Endothelial cell of umbilical vein (primary cell): ENCODE measurements at regions not wholly inside any gene's neighbourhood (a gene's known extent, or its start where the extent isn't known, plus 50 kb on each side); places are given as distances from the start of the nearest gene placed in this dataset.

Experiments
- BruUV-seq: library from RNA; stranded (reverse); fragments of 400-500 nt; replicated peaks from 2 replicates; lab custom pipeline; 2021; lab: Mats Ljungman, UMichigan
- CTCF ChIA-PET: fragments of 300-600, 350-600 bp; sonication (Branson Sonifier 250); formaldehyde crosslinking; loops from one replicate; lab custom pipeline; 2021; ENCODE audit warnings: antibody characterized with exemption, inconsistent platforms; lab: Charles Lee
- POLR2A ChIA-PET: fragments of 300-600, 350-600 bp; sonication (Branson Sonifier 250); formaldehyde crosslinking; loops from one replicate; lab custom pipeline; 2021; ENCODE audit warnings: antibody characterized with exemption, inconsistent platforms; lab: Charles Lee
- DNase-seq: peaks from one replicate; pipeline ENCODE4 v3.0.0-alpha.2; 2011; ENCODE audit warnings: low read depth, low spot score
- FAIRE-seq: peaks from 2 replicates; lab custom pipeline; 2011; peaks lifted over from hg19 to GRCh38; lab: Jason Lieb, UNC
- H2AFZ ChIP-seq: 2 replicates; pipeline ENCODE4 v1.6.0; 2012; ENCODE audit warnings: low read depth, low read length, control low read depth, inconsistent platforms
- H3K27ac ChIP-seq: 2 replicates; pipeline ENCODE4 v1.5.1; 2011; ENCODE audit warnings: low read depth, mild to moderate bottlenecking, control low read depth, low read length, moderate library complexity; ENCODE audit not compliant: insufficient read depth
- H3K27me3 ChIP-seq, 2 experiments: 2 replicates each; pipeline versions ENCODE4 v1.6.0 to v1.6.1; 2011; ENCODE audit warnings: low read length in 2 of 2, mixed read lengths in 1 of 2; ENCODE audit not compliant: control insufficient read depth in 2 of 2, insufficient read depth in 2 of 2
- H3K36me3 ChIP-seq, 2 experiments: 2 replicates in 1 of 2; 3 replicates in 1 of 2; pipeline ENCODE4 v1.5.1; 2011; ENCODE audit warnings: low read length in 2 of 2, mild to moderate bottlenecking in 1 of 2, moderate library complexity in 1 of 2; ENCODE audit not compliant: control insufficient read depth in 2 of 2, insufficient read depth in 2 of 2; ENCODE audit errors: extremely low read depth in 1 of 2
- H3K4me1 ChIP-seq: 3 replicates; pipeline ENCODE4 v1.5.1; 2011; ENCODE audit warnings: mild to moderate bottlenecking, low read length; ENCODE audit not compliant: control insufficient read depth, insufficient read depth; ENCODE audit errors: extremely low read depth
- H3K4me2 ChIP-seq: 2 replicates; pipeline ENCODE4 v1.6.1; 2011; ENCODE audit warnings: low read length, control low read depth, mixed read lengths; ENCODE audit not compliant: insufficient read depth
- H3K4me3 ChIP-seq, 3 experiments: fragments of 200-600 bp in 1 of 3; sonication (generic), shearing (Covaris generic) in 1 of 3; replicated peaks in 1 of 3; 2 replicates each; pipeline ENCODE4 v1.5.1; 2011 to 2016; ENCODE audit warnings: control low read depth in 3 of 3, low read length in 3 of 3, mild to moderate bottlenecking in 2 of 3, inconsistent platforms in 1 of 3, low read depth in 1 of 3, moderate library complexity in 1 of 3; ENCODE audit not compliant: insufficient read depth in 1 of 3
- H3K79me2 ChIP-seq: 2 replicates; pipeline ENCODE4 v1.6.0; 2012; ENCODE audit warnings: low read length, inconsistent platforms; ENCODE audit not compliant: control insufficient read depth, insufficient read depth
- H3K9ac ChIP-seq: replicated peaks from 2 replicates; pipeline ENCODE3; 2011; ENCODE audit warnings: low read length, control low read depth; ENCODE audit not compliant: insufficient read depth; ENCODE audit errors: extremely low read depth
- H3K9me1 ChIP-seq: replicated peaks from 3 replicates; pipeline ENCODE4 v1.6.0; 2011; ENCODE audit warnings: mild to moderate bottlenecking, low read length; ENCODE audit not compliant: control insufficient read depth, insufficient read depth; ENCODE audit errors: extremely low read depth
- H3K9me3 ChIP-seq: replicated peaks from 2 replicates; pipeline ENCODE4 v1.5.1; 2012; ENCODE audit warnings: low read length, inconsistent platforms; ENCODE audit not compliant: control insufficient read depth, insufficient read depth
- H4K20me1 ChIP-seq: replicated peaks from 2 replicates; pipeline ENCODE3; 2011; ENCODE audit warnings: mild to moderate bottlenecking, low read length; ENCODE audit not compliant: control insufficient read depth, insufficient read depth; ENCODE audit errors: extremely low read depth
- EZH2 ChIP-seq: IDR thresholded peaks from 2 replicates; pipeline ENCODE4 v1.6.1; 2012; ENCODE audit warnings: borderline replicate concordance, low read depth, mild to moderate bottlenecking, moderate library complexity, low read length, inconsistent platforms; ENCODE audit not compliant: severe bottlenecking
- GATA2 ChIP-seq: IDR thresholded peaks from 2 replicates; pipeline ENCODE4 v1.7.0; 2011; ENCODE audit warnings: low read depth, mild to moderate bottlenecking, moderate library complexity, mixed read lengths, low read length; ENCODE audit not compliant: insufficient read length, insufficient read depth
- JUN ChIP-seq: IDR thresholded peaks from 2 replicates; pipeline ENCODE4 v1.6.1; 2011; ENCODE audit warnings: borderline replicate concordance, low read depth; ENCODE audit not compliant: insufficient read length, insufficient read depth
- MAX ChIP-seq: IDR thresholded peaks from 2 replicates; pipeline ENCODE4 v1.6.1; 2011; ENCODE audit not compliant: insufficient read depth, insufficient read length
- MYC ChIP-seq: IDR thresholded peaks from one replicate; pipeline ENCODE4 v1.6.1; 2011; ENCODE audit warnings: mild to moderate bottlenecking, low read depth, low read length
- POLR2A ChIP-seq: IDR thresholded peaks from 2 replicates; pipeline ENCODE4 v1.6.1; 2012; ENCODE audit warnings: low read depth, mild to moderate bottlenecking, control low read depth, low read length
- POLR2AphosphoS5 ChIP-seq: IDR thresholded peaks from 2 replicates; pipeline ENCODE4 v1.6.1; 2012; ENCODE audit warnings: low read depth, mild to moderate bottlenecking, control low read depth, low read length, moderate library complexity; ENCODE audit not compliant: insufficient read depth
- dilution Hi-C: fragments of 300-500 bp; cut with MboI; formaldehyde crosslinking; loops from one replicate; pipeline ENCODE4 v1.15.0; 2019; ENCODE audit warnings: low sequenced_read_pairs; ENCODE audit not compliant: extremely low pct_ligation_motif_present
- intact Hi-C: fragments of 100-400 bp; cut with micrococcal nuclease; formaldehyde crosslinking; loops from one replicate; pipeline ENCODE4 v1.10.0; 2022
- TF ChIP-seq, protein P1 (sequence below), 2 donors: IDR thresholded peaks; 1 replicate in 1 of 2; 2 replicates in 1 of 2; pipeline ENCODE4 v1.5.1; 2011; ENCODE audit warnings: low read length in 2 of 2, mild to moderate bottlenecking in 2 of 2, moderate library complexity in 2 of 2, control low read depth in 1 of 2, inconsistent platforms in 1 of 2, low read depth in 1 of 2; ENCODE audit not compliant: insufficient read depth in 1 of 2; ENCODE audit errors: extremely low read depth in 1 of 2

DNA sequence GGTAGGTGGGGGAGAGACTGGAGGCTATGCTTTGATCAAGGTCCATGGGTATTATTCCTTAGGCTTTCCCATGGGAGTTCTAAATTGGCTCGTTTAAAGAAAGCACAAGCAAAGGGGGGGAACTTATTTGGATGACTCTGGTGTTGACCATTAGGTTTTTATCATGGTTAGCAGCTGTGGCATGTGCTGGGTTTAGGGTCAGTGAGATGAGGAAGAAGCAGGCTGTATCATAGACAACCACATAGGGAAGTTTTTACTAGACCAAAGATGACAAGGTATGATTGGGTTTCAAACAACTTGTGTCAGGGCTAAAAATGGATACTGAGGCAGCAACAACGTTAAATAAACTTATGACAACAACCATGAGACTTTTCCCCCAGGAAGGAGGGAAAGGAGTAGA lies 97.7 kb downstream of the DNAAF6 start:
- POLR2A ChIA-PET: no interaction called here

More for the DNA sequence above, 97.7 kb downstream of the DNAAF6 start:
- H3K9me3 ChIP-seq: no peaks in the 10 kb centered on the region
- no peaks in the 10 kb centered on the region for H3K79me2 ChIP-seq
- no peak for FAIRE-seq
- intact Hi-C loops (no loop called here), dilution Hi-C loops (no loop called here)
- H3K4me2 ChIP-seq: no peak overlapping the region
- CTCF ChIA-PET: no interaction called here
- no peak for DNase-seq
- H3K4me3 ChIP-seq: no peak overlapping the region
- no peaks in the 10 kb centered on the region for H3K9me1 ChIP-seq
- no peaks in the 10 kb centered on the region for H3K36me3 ChIP-seq
- H3K27ac ChIP-seq: no peak overlapping the region
- H3K27me3 ChIP-seq: no peaks in the 10 kb centered on the region
- H3K4me1 ChIP-seq: no peaks in the 10 kb centered on the region
- H3K9ac ChIP-seq: no peak overlapping the region
- H4K20me1 ChIP-seq: no peaks in the 10 kb centered on the region
- H2AFZ ChIP-seq: no peak overlapping the region
- TF ChIP-seq POLR2A (no peak), GATA2 (no peak), JUN (no peak), POLR2AphosphoS5 (no peak), MAX (no peak), EZH2 (no peak), MYC (no peak)
- TF ChIP-seq, protein P1, sequence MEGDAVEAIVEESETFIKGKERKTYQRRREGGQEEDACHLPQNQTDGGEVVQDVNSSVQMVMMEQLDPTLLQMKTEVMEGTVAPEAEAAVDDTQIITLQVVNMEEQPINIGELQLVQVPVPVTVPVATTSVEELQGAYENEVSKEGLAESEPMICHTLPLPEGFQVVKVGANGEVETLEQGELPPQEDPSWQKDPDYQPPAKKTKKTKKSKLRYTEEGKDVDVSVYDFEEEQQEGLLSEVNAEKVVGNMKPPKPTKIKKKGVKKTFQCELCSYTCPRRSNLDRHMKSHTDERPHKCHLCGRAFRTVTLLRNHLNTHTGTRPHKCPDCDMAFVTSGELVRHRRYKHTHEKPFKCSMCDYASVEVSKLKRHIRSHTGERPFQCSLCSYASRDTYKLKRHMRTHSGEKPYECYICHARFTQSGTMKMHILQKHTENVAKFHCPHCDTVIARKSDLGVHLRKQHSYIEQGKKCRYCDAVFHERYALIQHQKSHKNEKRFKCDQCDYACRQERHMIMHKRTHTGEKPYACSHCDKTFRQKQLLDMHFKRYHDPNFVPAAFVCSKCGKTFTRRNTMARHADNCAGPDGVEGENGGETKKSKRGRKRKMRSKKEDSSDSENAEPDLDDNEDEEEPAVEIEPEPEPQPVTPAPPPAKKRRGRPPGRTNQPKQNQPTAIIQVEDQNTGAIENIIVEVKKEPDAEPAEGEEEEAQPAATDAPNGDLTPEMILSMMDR (IDR thresholded peaks at IDR 0.05; ENCODE audit: extremely low read depth in 1 of 2, insufficient read depth in 1 of 2, low read depth in 1 of 2, low read length in 2 of 2): no peak
- no TSS peak for BruUV-seq
